Hepatocyte (in vitro differentiated cells): ENCODE measurements at regions not wholly inside any gene's neighbourhood (a gene's known extent, or its start where the extent isn't known, plus 50 kb on each side); places are given as distances from the start of the nearest gene placed in this dataset.

Experiments
- CTCF ChIP-seq: fragments of 200-600 bp; sonication (generic); IDR thresholded peaks from 2 replicates; pipeline ENCODE4 v1.5.1; 2016; ENCODE audit warnings: antibody characterized with exemption, mild to moderate bottlenecking; ENCODE audit not compliant: poor library complexity
- EZH2 ChIP-seq: fragments of 200-600 bp; sonication (generic); IDR thresholded peaks from 2 replicates; pipeline ENCODE4 v1.6.1; 2016; ENCODE audit warnings: antibody characterized with exemption, mild to moderate bottlenecking, borderline replicate concordance
- EZH2phosphoT487 ChIP-seq: fragments of 200-600 bp; sonication (generic); IDR thresholded peaks from one replicate; pipeline ENCODE4 v1.6.1; 2018; ENCODE audit warnings: antibody characterized with exemption, mild to moderate bottlenecking, low read depth, moderate library complexity; ENCODE audit not compliant: unreplicated experiment, severe bottlenecking

GRCh38 chr12:89803412-89803811, 94.8 kb upstream of the ATP2B1 start:
- no peak for TF ChIP-seq EZH2phosphoT487
- no peak for TF ChIP-seq CTCF
- TF ChIP-seq EZH2: no peak
